HepG2 (cell line): ENCODE measurements at regions not wholly inside any gene's neighbourhood (a gene's known extent, or its start where the extent isn't known, plus 50 kb on each side); places are given as distances from the start of the nearest gene placed in this dataset.

Source experiments
- ATAC-seq: fragments of 200-7000 bp; cut with Tn5 transposase; 3 replicates; pipeline ENCODE4 v1.9.1; 2020; ENCODE audit warnings: mild to moderate bottlenecking, moderate library complexity
- BruUV-seq: library from RNA; stranded (reverse); fragments of 400-500 nt; replicated peaks from 2 replicates; lab custom pipeline; 2021; lab: Mats Ljungman, UMichigan
- CTCF ChIA-PET: fragments of 300-600 bp; formaldehyde crosslinking; extraction: SDS; loops from one replicate; lab custom pipeline; 2021; ENCODE audit warnings: low total read pairs, inconsistent platforms, low intra/inter-chr PET ratio; lab: Yijun Ruan, JAX
- POLR2A ChIA-PET: fragments of 350-600 bp; sonication (Branson Sonifier 250); formaldehyde crosslinking; loops from one replicate; lab custom pipeline; 2020; ENCODE audit warnings: antibody characterized with exemption, inconsistent platforms; lab: Yijun Ruan, JAX
- DNase-seq: peaks from one replicate; pipeline ENCODE4 v3.0.0-alpha.2; 2015; ENCODE audit warnings: low spot score
- FAIRE-seq: peaks from 3 replicates; lab custom pipeline; 2011; peaks lifted over from hg19 to GRCh38; lab: Jason Lieb, UNC
- H2AFZ ChIP-seq: one replicate; pipeline ENCODE4 v1.6.1; 2011; ENCODE audit warnings: low read length, inconsistent platforms
- H3K27ac ChIP-seq: fragments of 300-600 bp; 3 replicates; pipeline ENCODE4 v1.8.0; 2011; ENCODE audit warnings: mixed run types, mild to moderate bottlenecking, mixed read lengths, low read length, inconsistent platforms; ENCODE audit not compliant: insufficient read depth; ENCODE audit errors: extremely low read length
- H3K27me3 ChIP-seq, 2 experiments: fragments of 200-600 bp in 1 of 2; 2 replicates in 1 of 2; 3 replicates in 1 of 2; pipeline versions ENCODE4 v1.6.0 to v1.8.0; 2011; ENCODE audit warnings: low read length in 2 of 2, mild to moderate bottlenecking in 2 of 2, moderate library complexity in 2 of 2, inconsistent platforms in 1 of 2; ENCODE audit not compliant: insufficient read depth in 2 of 2, control insufficient read depth in 1 of 2
- H3K36me3 ChIP-seq, 2 experiments: fragments of 200-600 bp in 1 of 2; replicated peaks in 1 of 2; 2 replicates in 1 of 2; 3 replicates in 1 of 2; pipeline versions ENCODE4 v1.5.1 to v1.8.0; 2011; ENCODE audit warnings: low read length in 2 of 2, inconsistent platforms in 1 of 2; ENCODE audit not compliant: insufficient read depth in 2 of 2, control insufficient read depth in 1 of 2
- H3K4me1 ChIP-seq: 2 replicates; pipeline ENCODE4 v1.5.1; 2012; ENCODE audit warnings: low read length, inconsistent platforms; ENCODE audit not compliant: insufficient read depth
- H3K4me2 ChIP-seq: 2 replicates; pipeline ENCODE4 v1.6.0; 2011; ENCODE audit warnings: low read depth, low read length, inconsistent platforms
- H3K4me3 ChIP-seq, 3 experiments: fragments of 200-600 bp in 1 of 3; sonication (generic), shearing (Covaris generic) in 1 of 3; replicated peaks in 1 of 3; 2 replicates each; pipeline ENCODE4 v1.5.1; 2011 to 2016; ENCODE audit warnings: low read length in 3 of 3, inconsistent platforms in 2 of 3, low read depth in 2 of 3, mild to moderate bottlenecking in 2 of 3, control low read depth in 1 of 3, mixed read lengths in 1 of 3; ENCODE audit not compliant: insufficient read depth in 1 of 3
- H3K79me2 ChIP-seq: one replicate; pipeline ENCODE4 v1.6.1; 2011; ENCODE audit warnings: low read length, inconsistent platforms; ENCODE audit not compliant: insufficient read depth
- H3K9ac ChIP-seq: 2 replicates; pipeline ENCODE4 v1.6.0; 2011; ENCODE audit warnings: mild to moderate bottlenecking, low read depth, low read length, inconsistent platforms; ENCODE audit not compliant: insufficient read depth
- H3K9me3 ChIP-seq: 2 replicates; pipeline ENCODE4 v1.5.1; 2012; ENCODE audit warnings: mild to moderate bottlenecking, low read length
- H4K20me1 ChIP-seq: 2 replicates; pipeline ENCODE4 v1.6.0; 2011; ENCODE audit warnings: inconsistent platforms, mild to moderate bottlenecking, low read length, moderate library complexity; ENCODE audit not compliant: insufficient read depth
- ARID2 ChIP-seq: sonication (generic); formaldehyde crosslinking; IDR thresholded peaks from 2 replicates; pipeline ENCODE4 v1.8.1; 2022; ENCODE audit warnings: mild to moderate bottlenecking, missing genetic modification reagents, borderline replicate concordance
- ATF7 ChIP-seq, 2 experiments: fragments of 450-650 bp in 1 of 2; sonication (generic) in 1 of 2; formaldehyde crosslinking in 1 of 2; IDR thresholded peaks; 2 replicates each; pipeline versions ENCODE4 v1.4.0 to v1.6.1; 2016 to 2020; ENCODE audit warnings: antibody characterized with exemption in 1 of 2, mild to moderate bottlenecking in 1 of 2, missing genetic modification reagents in 1 of 2
- CC2D1A ChIP-seq: sonication (generic); formaldehyde crosslinking; IDR thresholded peaks from 2 replicates; pipeline ENCODE4 v1.8.1; 2023; ENCODE audit warnings: mild to moderate bottlenecking, missing genetic modification reagents
- GATA4 ChIP-seq: sonication (generic); IDR thresholded peaks from 2 replicates; pipeline ENCODE4 v1.6.1; 2016; ENCODE audit warnings: antibody characterized with exemption, low read depth, borderline replicate concordance
- HNRNPUL1 ChIP-seq: fragments of 200-400 bp; formaldehyde crosslinking; IDR thresholded peaks from 2 replicates; pipeline ENCODE4 v1.6.1; 2017; ENCODE audit warnings: low read depth, mild to moderate bottlenecking, low read length, moderate library complexity
- IRF2 ChIP-seq: IDR thresholded peaks from 2 replicates; pipeline ENCODE4 v1.6.1; 2018; ENCODE audit warnings: missing genetic modification reagents, missing compliant biosample characterization
- KMT2B ChIP-seq: IDR thresholded peaks from 2 replicates; pipeline ENCODE4 v1.6.1; 2016; ENCODE audit warnings: missing genetic modification reagents, missing compliant biosample characterization
- PAX8 ChIP-seq: sonication (generic); formaldehyde crosslinking; IDR thresholded peaks from 2 replicates; pipeline ENCODE4 v1.8.0; 2022; ENCODE audit warnings: mild to moderate bottlenecking, missing genetic modification reagents, borderline replicate concordance
- RBAK ChIP-seq: sonication (generic); formaldehyde crosslinking; IDR thresholded peaks from 2 replicates; pipeline ENCODE4 v1.5.1; 2020; ENCODE audit warnings: mild to moderate bottlenecking, missing genetic modification reagents
- YY1 ChIP-seq: IDR thresholded peaks from 2 replicates; pipeline ENCODE4 v1.6.1; 2011; ENCODE audit warnings: low read length, low read depth, moderate library complexity, mild to moderate bottlenecking; ENCODE audit not compliant: insufficient read depth, insufficient replicate concordance
- ZNF335 ChIP-seq: sonication (generic); formaldehyde crosslinking; IDR thresholded peaks from 2 replicates; pipeline ENCODE4 v1.4.0; 2020; ENCODE audit warnings: missing genetic modification reagents
- ZNF343 ChIP-seq: sonication (generic); formaldehyde crosslinking; IDR thresholded peaks from 2 replicates; pipeline ENCODE4 v1.4.0; 2020; ENCODE audit warnings: mild to moderate bottlenecking, missing genetic modification reagents
- ZNF652 ChIP-seq: IDR thresholded peaks from 2 replicates; pipeline ENCODE4 v1.6.1; 2016; ENCODE audit warnings: low read depth, borderline replicate concordance
- WGBS: methylation state at CpG from one replicate; pipeline ENCODE4 v1.1.6; 2017; ENCODE audit warnings: low lambda C conversion rate; 5-methylcytosine and 5-hydroxymethylcytosine counted together
- in situ Hi-C: cut with HindIII; loops from 2 replicates; pipeline ENCODE4 v1.10.0; 2017; ENCODE audit warnings: low pct_unique_long_range_greater_than_20kb; ENCODE audit not compliant: extremely low pct_ligation_motif_present
- intact Hi-C: fragments of 100-400 bp; cut with micrococcal nuclease; formaldehyde crosslinking; loops from one replicate; pipeline ENCODE4 v1.10.0; 2022; ENCODE audit not compliant: unreplicated experiment
- TF ChIP-seq, protein P1 (sequence below): IDR thresholded peaks from 2 replicates; pipeline ENCODE4 v1.6.1; 2016; ENCODE audit warnings: low read depth, missing genetic modification reagents, missing compliant biosample characterization
- TF ChIP-seq, protein P2 (sequence below): sonication (generic); formaldehyde crosslinking; IDR thresholded peaks from 2 replicates; pipeline ENCODE4 v1.4.0; 2020; ENCODE audit warnings: mild to moderate bottlenecking, missing genetic modification reagents

DNA sequence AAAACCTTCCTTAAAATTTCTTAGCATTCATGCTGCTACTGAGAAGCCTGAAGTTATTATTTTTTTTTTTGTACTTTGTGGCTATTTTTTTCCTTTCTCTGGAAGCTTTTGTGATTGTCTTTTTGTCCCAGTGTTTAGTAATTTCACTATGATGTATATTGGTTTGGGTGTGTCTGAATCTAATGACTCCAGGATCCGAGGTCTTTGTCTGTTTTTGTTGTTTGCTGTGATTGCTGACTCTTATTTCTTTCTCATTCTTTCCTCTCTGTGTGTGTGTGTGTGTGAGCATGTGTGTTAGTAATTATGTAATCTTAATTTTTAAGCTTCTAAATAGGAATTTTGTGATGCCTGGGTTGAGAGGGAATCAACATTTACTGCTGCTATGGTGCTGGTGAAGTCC, 152.0 kb downstream of the RAP2B start:
- in situ Hi-C loops (no loop called here), intact Hi-C loops (no loop called here)
- POLR2A ChIA-PET: no interaction called here
- TF ChIP-seq PAX8 (CRISPR knock-in tag): no peak
- TF ChIP-seq ZNF652 (CRISPR knock-in tag): no peak
- ATAC-seq: no peak
- CTCF ChIA-PET: no interaction called here
- no peak overlapping the region for H3K9ac ChIP-seq
- H4K20me1 ChIP-seq: no peaks in the 10 kb centered on the region
- WGBS: 3% methylated on average over 1 of the region's 1 CpG
- H3K4me1 ChIP-seq: no peaks in the 10 kb centered on the region
- H3K27me3 ChIP-seq: no peaks in the 10 kb centered on the region
- DNase-seq: no peak
- BruUV-seq: no TSS peak
- no peaks in the 10 kb centered on the region for H3K36me3 ChIP-seq
- no peak overlapping the region for H3K4me3 ChIP-seq
- H3K79me2 ChIP-seq: no peaks in the 10 kb centered on the region
- H3K27ac ChIP-seq: no peak overlapping the region
- FAIRE-seq: no peak
- no peak overlapping the region for H3K4me2 ChIP-seq
- no peak overlapping the region for H2AFZ ChIP-seq
- no peaks in the 10 kb centered on the region for H3K9me3 ChIP-seq

DNA sequence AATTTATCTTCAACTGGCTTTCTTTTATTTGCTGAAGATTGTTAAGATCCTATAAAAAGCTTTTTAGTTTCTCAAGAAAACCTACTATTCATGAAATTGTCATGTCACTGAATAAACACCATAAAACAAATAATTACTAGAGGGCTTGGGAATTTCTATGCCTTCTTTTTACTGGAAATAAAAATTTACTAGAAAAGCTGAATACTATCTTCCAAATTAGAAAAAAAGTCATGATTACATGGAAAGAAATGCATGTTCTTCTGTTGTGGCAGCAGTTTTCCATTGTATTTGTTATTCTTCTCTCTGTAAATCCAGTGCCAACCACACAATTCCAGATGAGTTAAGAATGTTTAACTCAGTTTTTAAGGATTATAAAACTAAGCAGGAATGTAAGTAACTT, 153.8 kb downstream of the RAP2B start:
- CTCF ChIA-PET: no interaction called here
- TF ChIP-seq, protein P1, sequence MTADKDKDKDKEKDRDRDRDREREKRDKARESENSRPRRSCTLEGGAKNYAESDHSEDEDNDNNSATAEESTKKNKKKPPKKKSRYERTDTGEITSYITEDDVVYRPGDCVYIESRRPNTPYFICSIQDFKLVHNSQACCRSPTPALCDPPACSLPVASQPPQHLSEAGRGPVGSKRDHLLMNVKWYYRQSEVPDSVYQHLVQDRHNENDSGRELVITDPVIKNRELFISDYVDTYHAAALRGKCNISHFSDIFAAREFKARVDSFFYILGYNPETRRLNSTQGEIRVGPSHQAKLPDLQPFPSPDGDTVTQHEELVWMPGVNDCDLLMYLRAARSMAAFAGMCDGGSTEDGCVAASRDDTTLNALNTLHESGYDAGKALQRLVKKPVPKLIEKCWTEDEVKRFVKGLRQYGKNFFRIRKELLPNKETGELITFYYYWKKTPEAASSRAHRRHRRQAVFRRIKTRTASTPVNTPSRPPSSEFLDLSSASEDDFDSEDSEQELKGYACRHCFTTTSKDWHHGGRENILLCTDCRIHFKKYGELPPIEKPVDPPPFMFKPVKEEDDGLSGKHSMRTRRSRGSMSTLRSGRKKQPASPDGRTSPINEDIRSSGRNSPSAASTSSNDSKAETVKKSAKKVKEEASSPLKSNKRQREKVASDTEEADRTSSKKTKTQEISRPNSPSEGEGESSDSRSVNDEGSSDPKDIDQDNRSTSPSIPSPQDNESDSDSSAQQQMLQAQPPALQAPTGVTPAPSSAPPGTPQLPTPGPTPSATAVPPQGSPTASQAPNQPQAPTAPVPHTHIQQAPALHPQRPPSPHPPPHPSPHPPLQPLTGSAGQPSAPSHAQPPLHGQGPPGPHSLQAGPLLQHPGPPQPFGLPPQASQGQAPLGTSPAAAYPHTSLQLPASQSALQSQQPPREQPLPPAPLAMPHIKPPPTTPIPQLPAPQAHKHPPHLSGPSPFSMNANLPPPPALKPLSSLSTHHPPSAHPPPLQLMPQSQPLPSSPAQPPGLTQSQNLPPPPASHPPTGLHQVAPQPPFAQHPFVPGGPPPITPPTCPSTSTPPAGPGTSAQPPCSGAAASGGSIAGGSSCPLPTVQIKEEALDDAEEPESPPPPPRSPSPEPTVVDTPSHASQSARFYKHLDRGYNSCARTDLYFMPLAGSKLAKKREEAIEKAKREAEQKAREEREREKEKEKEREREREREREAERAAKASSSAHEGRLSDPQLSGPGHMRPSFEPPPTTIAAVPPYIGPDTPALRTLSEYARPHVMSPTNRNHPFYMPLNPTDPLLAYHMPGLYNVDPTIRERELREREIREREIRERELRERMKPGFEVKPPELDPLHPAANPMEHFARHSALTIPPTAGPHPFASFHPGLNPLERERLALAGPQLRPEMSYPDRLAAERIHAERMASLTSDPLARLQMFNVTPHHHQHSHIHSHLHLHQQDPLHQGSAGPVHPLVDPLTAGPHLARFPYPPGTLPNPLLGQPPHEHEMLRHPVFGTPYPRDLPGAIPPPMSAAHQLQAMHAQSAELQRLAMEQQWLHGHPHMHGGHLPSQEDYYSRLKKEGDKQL: no peak
- TF ChIP-seq ATF7 (IDR thresholded peaks at IDR 0.05) (no peak), ATF7 (CRISPR knock-in tag; IDR thresholded peaks at IDR 0.05) (no peak), IRF2 (CRISPR knock-in tag) (no peak), YY1 (no peak), RBAK (CRISPR knock-in tag) (no peak), CC2D1A (CRISPR knock-in tag) (no peak), GATA4 (no peak), ZNF335 (CRISPR knock-in tag) (no peak), ZNF343 (no peak), ARID2 (CRISPR knock-in tag) (no peak), HNRNPUL1 (no peak), KMT2B (CRISPR knock-in tag) (no peak)
- TF ChIP-seq, protein P2, sequence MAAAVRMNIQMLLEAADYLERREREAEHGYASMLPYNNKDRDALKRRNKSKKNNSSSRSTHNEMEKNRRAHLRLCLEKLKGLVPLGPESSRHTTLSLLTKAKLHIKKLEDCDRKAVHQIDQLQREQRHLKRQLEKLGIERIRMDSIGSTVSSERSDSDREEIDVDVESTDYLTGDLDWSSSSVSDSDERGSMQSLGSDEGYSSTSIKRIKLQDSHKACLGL (CRISPR knock-in tag): no peak

More for the DNA sequence above, 153.8 kb downstream of the RAP2B start:
- no TSS peak for BruUV-seq
- ATAC-seq: no peak
- Histone ChIP-seq H3K27ac (no peak overlapping the region), H3K79me2 (no peaks in the 10 kb centered on the region), H3K4me1 (no peaks in the 10 kb centered on the region), H3K4me2 (no peak overlapping the region), H2AFZ (no peak overlapping the region), H3K9me3 (no peaks in the 10 kb centered on the region), H3K9ac (no peak overlapping the region), H3K4me3 (no peak overlapping the region), H4K20me1 (no peaks in the 10 kb centered on the region), H3K27me3 (no peaks in the 10 kb centered on the region), H3K36me3 (no peaks in the 10 kb centered on the region)
- no peak for FAIRE-seq
- in situ Hi-C loops: no loop called here
- POLR2A ChIA-PET: no interaction called here
- intact Hi-C loops: no loop called here
- no peak for DNase-seq
